Muscle of leg (tissue), 3 donors: ENCODE measurements at regions not wholly inside any gene's neighbourhood (a gene's known extent, or its start where the extent isn't known, plus 50 kb on each side); places are given as distances from the start of the nearest gene placed in this dataset.
"Not testable (repeated sequence)": the region's sequence is repeated elsewhere in the genome, so short reads cannot be mapped to it uniquely, and the experiment has no call there.

Experiments used
- DNase-seq: peaks from one replicate; pipeline ENCODE4 v3.0.0; 2013
- H3K27ac ChIP-seq: one replicate; pipeline ENCODE4 v1.5.1; 2013; ENCODE audit warnings: mild to moderate bottlenecking, low read length, control low read depth
- H3K27me3 ChIP-seq: one replicate; pipeline ENCODE4 v1.6.1; 2013; ENCODE audit warnings: low read length; ENCODE audit not compliant: control insufficient read depth, insufficient read depth
- H3K36me3 ChIP-seq: one replicate; pipeline ENCODE4 v1.6.1; 2013; ENCODE audit warnings: low read length; ENCODE audit not compliant: control insufficient read depth, insufficient read depth
- H3K4me1 ChIP-seq: one replicate; pipeline ENCODE4 v1.6.1; 2013; ENCODE audit warnings: low read length; ENCODE audit not compliant: control insufficient read depth, insufficient read depth
- H3K4me3 ChIP-seq: one replicate; pipeline ENCODE4 v1.5.1; 2013; ENCODE audit warnings: low read length, control low read depth
- H3K9me3 ChIP-seq: replicated peaks from 2 replicates; pipeline ENCODE4 v1.6.1; 2013; ENCODE audit warnings: low read depth, low read length; ENCODE audit not compliant: control insufficient read depth
- WGBS: methylation state at CpG from one replicate; pipeline ENCODE4 v1.1.5; 2013; ENCODE audit warnings: missing lambda C conversion rate; ENCODE audit not compliant: insufficient coverage; 5-methylcytosine and 5-hydroxymethylcytosine counted together

DNA sequence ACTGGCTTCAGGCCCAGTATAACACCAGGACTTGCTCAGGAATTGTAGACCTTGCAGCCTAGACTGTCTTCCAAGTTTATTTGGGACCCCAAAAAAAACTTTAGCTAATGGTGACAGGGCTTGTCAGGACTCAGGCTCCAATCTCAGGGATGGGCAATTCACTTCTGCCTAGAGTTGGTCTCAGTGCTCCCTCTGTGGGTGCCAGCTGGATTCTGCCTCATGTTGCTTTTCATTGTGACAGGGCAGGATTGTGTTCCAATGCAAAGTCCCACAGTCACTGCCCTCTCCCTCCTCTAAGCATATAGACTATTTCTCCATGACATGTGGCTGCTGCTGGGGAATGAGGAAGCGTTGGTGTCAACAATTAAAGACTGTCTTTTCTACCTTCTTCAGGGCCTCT is 174.7 kb downstream of the CYLC2 start:
- H3K4me1 ChIP-seq, result no peaks in the 10 kb centered on the region
- no CpG with 5 or more reads among the region's 1 CpG for WGBS
- no peak overlapping the region for H3K4me3 ChIP-seq
- H3K9me3 ChIP-seq, result peaks cover 15% of the 10 kb centered on the region
- H3K36me3 ChIP-seq, result no peaks in the 10 kb centered on the region
- H3K27me3 ChIP-seq, result no peaks in the 10 kb centered on the region
- H3K27ac ChIP-seq, result no peak overlapping the region
- no peak for DNase-seq

DNA sequence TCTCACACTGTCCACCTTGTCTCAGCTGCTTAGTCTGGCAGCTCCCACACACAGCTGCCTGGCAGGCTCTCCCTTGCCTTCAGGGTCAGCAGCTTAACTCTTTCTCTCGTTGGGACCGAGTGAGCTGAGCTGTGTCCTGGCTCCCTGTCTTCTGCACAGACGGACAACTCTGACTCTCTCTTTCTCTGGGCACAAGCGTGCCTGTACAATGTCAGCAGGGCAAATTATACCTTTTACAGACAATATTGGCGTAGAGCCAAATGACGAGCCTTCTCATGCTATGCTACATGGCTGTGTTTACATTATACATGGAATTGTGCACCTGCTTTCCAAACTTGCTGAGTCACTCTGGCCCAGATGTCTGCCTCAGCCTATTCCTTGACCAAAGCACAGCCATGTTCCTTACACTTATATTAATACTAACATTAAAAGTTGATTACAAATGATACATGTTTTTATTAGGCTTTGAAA is 188.6 kb downstream of the CYLC2 start:
- peak; percentile 89 for DNase-seq
- Histone ChIP-seq H3K36me3 (no peaks in the 10 kb centered on the region), H3K27ac (no peak overlapping the region), H3K4me1 (peaks cover 5% of the 10 kb centered on the region), H3K27me3 (no peaks in the 10 kb centered on the region), H3K9me3 (no peaks in the 10 kb centered on the region), H3K4me3 (no peak overlapping the region)
- WGBS, result 55% methylated on average over 2 of the region's 6 CpGs

DNA sequence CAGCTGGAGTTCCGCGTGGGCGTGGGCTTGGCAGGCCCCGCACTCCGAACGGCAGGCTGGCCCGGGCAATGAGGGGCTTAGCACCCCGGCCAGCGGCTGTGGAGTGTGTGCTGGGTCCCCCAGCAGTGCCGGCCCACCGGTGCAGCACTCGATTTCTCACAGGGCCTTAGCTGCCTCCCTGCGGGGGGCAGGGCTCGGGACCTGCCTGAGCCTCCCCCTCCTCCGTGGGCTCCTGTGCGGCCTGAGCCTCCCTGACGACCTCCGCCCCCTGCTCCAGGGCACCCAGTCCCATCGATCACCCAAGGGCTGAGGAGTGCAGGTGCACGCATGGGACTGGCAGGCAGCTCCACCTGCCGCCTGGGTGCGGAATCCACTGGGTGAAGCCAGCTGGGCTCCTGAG is 191.8 kb downstream of the CYLC2 start:
- WGBS, result 93% methylated on average over 17 of the region's 22 CpGs
- no peak for DNase-seq
- H3K27ac ChIP-seq, result no peak overlapping the region
- no peaks in the 10 kb centered on the region for H3K36me3 ChIP-seq
- peaks cover 5% of the 10 kb centered on the region for H3K4me1 ChIP-seq
- no peaks in the 10 kb centered on the region for H3K9me3 ChIP-seq
- H3K4me3 ChIP-seq, result no peak overlapping the region
- H3K27me3 ChIP-seq, result no peaks in the 10 kb centered on the region

DNA sequence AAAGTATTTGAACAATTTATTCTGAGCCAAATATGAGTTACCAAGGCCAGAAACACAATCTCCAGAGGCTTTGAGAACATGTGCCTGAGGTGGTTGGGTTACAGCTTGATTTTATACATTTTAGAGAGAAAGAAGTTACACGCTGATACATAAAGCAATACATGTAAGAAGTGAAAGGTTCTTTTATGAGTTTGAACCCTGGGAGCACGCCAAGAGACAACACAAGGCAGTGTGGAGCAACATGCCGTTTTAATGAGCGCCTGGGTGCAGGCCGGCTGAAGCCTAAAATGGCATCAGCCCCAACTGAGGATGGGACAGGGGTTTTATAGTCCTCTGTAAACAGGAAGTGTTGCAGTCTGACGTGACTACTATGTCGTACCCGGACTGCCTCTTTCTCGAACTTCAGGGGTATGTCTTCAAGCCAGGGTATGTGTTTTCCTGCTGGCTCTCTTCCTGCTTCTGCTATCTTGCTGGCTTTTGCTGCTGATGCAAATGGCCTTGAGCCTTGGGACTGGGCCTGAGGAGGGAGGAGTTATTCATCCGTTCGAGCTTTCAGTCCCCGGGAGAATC is 193.7 kb downstream of the CYLC2 start:
- DNase-seq, result peak; percentile 82
- H3K9me3 ChIP-seq, result no peaks in the 10 kb centered on the region
- H3K36me3 ChIP-seq, result no peaks in the 10 kb centered on the region
- no peak overlapping the region for H3K4me3 ChIP-seq
- no peak overlapping the region for H3K27ac ChIP-seq
- H3K27me3 ChIP-seq, result no peaks in the 10 kb centered on the region
- 35% methylated on average over 7 of the region's 12 CpGs for whole genome bisulfite sequencing
- peaks cover under 1% of the 10 kb centered on the region for H3K4me1 ChIP-seq

DNA sequence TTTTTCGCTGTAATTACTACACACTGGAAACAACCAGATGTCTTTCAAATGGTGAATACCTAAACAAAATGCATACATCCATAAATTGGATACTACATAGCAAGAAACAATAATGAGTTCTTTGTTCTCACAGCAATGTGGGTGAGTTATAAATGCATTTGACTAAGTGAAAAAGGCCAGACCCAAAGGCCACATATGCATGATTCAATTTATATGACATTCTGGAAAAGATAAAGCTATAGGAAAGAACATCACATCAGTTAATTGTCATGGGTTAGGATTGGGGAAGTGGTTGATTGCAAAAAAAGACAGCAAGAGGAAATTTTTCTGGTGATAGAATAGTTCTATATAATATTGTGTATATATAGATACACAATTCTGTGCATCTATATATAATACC is 198.9 kb downstream of the CYLC2 start:
- DNase-seq, result no peak

DNA sequence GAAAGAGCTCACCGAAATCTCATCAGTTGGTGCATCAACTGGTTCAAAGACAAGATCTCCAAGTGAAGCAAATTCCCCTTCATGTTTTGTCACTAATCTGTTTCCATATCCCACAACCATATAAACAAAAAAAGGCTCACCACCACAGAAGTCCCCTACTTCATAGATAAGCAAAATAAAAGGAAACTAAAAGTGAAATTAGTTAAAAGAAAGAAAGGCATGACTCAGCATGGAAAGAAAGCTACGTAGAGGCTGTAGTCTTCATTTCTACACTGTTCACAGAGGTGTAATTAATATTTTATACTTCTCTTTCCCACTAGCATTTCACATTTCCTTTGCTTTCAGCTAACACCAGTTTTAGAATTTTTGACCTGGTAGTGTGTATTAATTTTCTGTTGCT is 208.0 kb downstream of the CYLC2 start:
- WGBS, result 100% methylated on average over 1 of the region's 2 CpGs
- H3K36me3 ChIP-seq, result no peaks in the 10 kb centered on the region
- H3K27me3 ChIP-seq, result no peaks in the 10 kb centered on the region
- H3K4me1 ChIP-seq, result no peaks in the 10 kb centered on the region
- no peak overlapping the region for H3K27ac ChIP-seq
- DNase-seq, result no peak
- H3K4me3 ChIP-seq, result no peak overlapping the region
- H3K9me3 ChIP-seq, result no peaks in the 10 kb centered on the region

More for the DNA sequence above, 198.9 kb downstream of the CYLC2 start:
- no peaks in the 10 kb centered on the region for H3K27me3 ChIP-seq
- no peaks in the 10 kb centered on the region for H3K4me1 ChIP-seq
- no peaks in the 10 kb centered on the region for H3K36me3 ChIP-seq
- no peak overlapping the region for H3K4me3 ChIP-seq
- WGBS, result no CpG with 5 or more reads among the region's 1 CpG
- no peak overlapping the region for H3K27ac ChIP-seq
- H3K9me3 ChIP-seq, result no peaks in the 10 kb centered on the region

DNA sequence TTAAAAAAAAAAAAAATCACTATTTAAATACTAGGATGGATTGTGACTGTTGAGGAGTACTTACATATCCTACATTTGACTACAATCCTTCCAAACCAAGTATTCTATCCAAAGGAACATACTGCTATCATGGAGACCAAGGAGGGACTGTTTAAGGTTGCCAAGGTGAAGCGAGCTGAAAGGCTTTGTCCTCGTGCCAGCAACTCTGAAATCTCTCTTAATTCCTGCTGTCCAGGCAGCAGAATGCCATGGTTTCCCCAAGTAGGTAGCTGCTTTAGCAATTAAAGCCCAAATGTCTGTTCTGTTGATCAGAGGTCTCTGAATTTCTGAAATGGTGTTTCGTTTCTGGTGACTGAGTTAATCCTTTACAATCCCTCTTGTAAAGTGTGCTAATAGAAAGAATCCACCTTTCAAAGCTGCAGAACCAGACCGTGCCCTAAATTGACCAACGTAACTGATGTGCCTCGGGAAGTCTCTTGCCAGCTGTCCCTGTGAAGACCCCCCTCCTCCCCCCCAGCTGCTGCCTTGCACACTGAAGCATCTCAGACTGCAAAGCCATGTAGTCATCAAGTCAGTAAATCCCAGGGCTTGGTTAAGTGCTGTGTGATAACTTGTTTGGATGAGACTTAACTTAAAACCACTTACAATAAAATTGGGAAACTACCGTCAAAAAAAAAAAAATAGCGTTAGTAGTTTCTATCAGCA is 210.9 kb downstream of the CYLC2 start:
- DNase-seq, result peak; percentile 34
- not testable (repeated sequence) for H3K27ac ChIP-seq, H3K4me3 ChIP-seq, H3K36me3 ChIP-seq, H3K4me1 ChIP-seq, H3K27me3 ChIP-seq
- H3K9me3 ChIP-seq, result peaks cover 10% of the 10 kb centered on the region
- WGBS, result no CpG with 5 or more reads among the region's 8 CpGs

DNA sequence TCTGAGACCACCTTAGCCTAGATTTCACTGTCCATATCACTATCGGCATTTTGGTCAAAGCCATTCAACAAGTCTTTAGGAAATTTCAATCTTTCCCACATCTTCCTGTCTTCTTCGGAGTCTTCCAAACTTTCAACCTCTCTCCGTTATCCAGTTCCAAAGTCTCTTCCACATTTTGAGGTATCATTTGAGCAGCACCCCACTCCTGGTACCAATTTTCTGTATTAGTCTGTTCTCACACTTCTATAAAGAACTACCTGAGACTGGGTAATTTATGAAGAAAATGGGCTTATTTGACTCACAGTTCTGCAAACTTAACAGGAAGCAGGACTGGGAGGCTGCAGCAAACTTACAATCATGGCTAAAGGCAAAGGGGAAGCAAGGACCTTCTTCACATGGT is 215.5 kb downstream of the CYLC2 start:
- Histone ChIP-seq H3K27ac (no peak overlapping the region), H3K9me3 (peaks cover 11% of the 10 kb centered on the region), H3K4me3 (no peak overlapping the region), H3K27me3 (no peaks in the 10 kb centered on the region), H3K36me3 (no peaks in the 10 kb centered on the region), H3K4me1 (no peaks in the 10 kb centered on the region)
- no peak for DNase-seq
- WGBS, result 97% methylated on average over 2 of the region's 3 CpGs

DNA sequence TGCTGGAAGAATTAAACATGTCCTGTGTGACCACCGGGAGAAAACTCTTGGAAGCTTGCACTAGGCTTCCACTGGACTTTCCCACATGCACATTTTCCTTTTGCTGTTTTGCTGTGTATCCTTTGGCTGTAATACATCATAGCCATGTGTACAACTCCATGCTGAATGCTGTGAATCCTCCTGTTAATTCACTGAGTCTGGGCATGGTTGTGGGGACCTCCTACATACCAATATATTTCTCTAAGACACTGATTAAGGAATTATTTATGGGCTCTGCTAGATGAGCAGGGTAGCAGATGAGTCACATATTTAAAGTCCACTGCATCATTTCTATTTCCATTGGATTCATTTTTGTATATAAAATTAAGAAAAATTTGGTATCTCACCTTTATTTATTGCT is 220.1 kb downstream of the CYLC2 start:
- WGBS, result no CpG with 5 or more reads among the region's 1 CpG
- Histone ChIP-seq H3K4me3 (no peak overlapping the region), H3K36me3 (no peaks in the 10 kb centered on the region), H3K9me3 (peaks cover 7% of the 10 kb centered on the region), H3K27ac (no peak overlapping the region), H3K4me1 (no peaks in the 10 kb centered on the region), H3K27me3 (no peaks in the 10 kb centered on the region)
- no peak for DNase-seq

DNA sequence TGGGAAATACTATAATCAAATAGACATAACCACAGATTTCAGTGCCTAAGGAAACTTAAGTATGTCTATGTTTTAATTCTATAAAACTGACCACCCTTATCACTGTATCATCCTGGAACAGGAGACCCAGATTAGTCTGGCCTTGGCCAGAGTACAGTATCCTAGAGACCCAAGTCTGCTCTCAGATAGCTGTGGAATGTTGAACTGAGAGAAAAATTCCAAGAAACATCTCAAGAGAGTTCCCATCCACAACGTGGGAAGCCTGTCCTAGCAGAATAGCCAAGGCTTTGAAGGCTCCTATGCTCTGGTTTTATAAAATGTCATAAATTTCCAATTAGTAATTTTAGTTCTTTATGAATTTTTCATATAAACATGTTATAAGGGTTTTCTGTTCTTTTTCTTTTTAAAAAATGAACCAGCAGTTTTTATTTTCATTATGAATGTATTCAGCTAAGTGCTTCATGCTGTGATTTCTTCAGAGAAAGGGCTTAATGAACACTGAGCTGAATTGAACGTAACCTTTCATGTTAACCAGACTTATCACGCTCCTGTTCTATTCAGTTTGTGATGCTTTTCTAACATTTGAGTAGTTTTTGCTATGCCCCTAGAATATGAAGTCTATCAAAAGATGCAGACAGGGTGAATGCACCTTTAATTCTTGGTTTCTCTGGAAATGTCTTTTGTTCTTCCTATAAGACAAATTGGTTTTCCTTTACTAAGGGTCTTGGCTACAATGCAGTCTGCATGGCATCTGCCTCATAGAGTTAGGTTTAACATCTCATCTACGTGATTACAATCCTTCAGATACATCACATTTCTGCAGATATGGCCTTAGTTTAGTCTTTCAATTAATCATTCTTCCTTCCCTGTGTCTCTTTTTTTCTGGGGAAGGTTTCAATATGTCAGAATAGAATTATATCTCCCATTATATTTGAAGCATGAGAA is 230.8 kb downstream of the CYLC2 start:
- Histone ChIP-seq H3K36me3 (no peaks in the 10 kb centered on the region), H3K4me1 (no peaks in the 10 kb centered on the region), H3K27me3 (no peaks in the 10 kb centered on the region), H3K4me3 (no peak overlapping the region), H3K9me3 (no peaks in the 10 kb centered on the region), H3K27ac (no peak overlapping the region)
- DNase-seq, result peak; percentile 43
- WGBS, result no CpG with 5 or more reads among the region's 4 CpGs
